Ishikawa (cell line): ENCODE measurements at regions not wholly inside any gene's neighbourhood (a gene's known extent, or its start where the extent isn't known, plus 50 kb on each side); places are given as distances from the start of the nearest gene placed in this dataset.

Experiments used
- EGR1 ChIP-seq: IDR thresholded peaks from 2 replicates; pipeline ENCODE4 v1.6.1; 2012
- EP300 ChIP-seq: IDR thresholded peaks from 2 replicates; pipeline ENCODE4 v1.6.1; 2012; ENCODE audit warnings: borderline replicate concordance
- FOXM1 ChIP-seq: IDR thresholded peaks from 2 replicates; pipeline ENCODE4 v1.6.1; 2012; ENCODE audit warnings: low read depth, borderline replicate concordance
- MAX ChIP-seq: IDR thresholded peaks from 2 replicates; pipeline ENCODE4 v1.6.1; 2012
- REST ChIP-seq: IDR thresholded peaks from 2 replicates; pipeline ENCODE4 v1.6.1; 2012; ENCODE audit warnings: low read depth, mild to moderate bottlenecking
- TAF1 ChIP-seq: IDR thresholded peaks from 2 replicates; pipeline ENCODE4 v1.6.1; 2012; ENCODE audit warnings: low read depth, mild to moderate bottlenecking
- USF1 ChIP-seq: IDR thresholded peaks from 2 replicates; pipeline ENCODE4 v1.6.1; 2012

GRCh38 chr14:101124815-101125214 is 221.3 kb upstream of the RTL1 start:
- no peak for TF ChIP-seq TAF1
- TF ChIP-seq EP300, result no peak
- TF ChIP-seq EGR1, result no peak
- no peak for TF ChIP-seq REST
- TF ChIP-seq FOXM1, result no peak
- TF ChIP-seq MAX, result no peak
- no peak for TF ChIP-seq USF1
